ENCODE measurements at regions not wholly inside any gene's neighbourhood (a gene's known extent, or its start where the extent isn't known, plus 50 kb on each side); places are given as distances from the start of the nearest gene placed in this dataset.

- intact Hi-C loops (cut with DNase I) = no loop called here
These were observed 1314.0 kb downstream of the PCDH19 start for GRCh38 chrX:99095965-99096635.

GRCh38 chrX:99091459-99091858 lies 1318.6 kb downstream of the PCDH19 start:
- DNase-seq = no peak
- Histone ChIP-seq H3K4me3 (no peak overlapping the region), H3K9me3 (no peaks in the 10 kb centered on the region), H3K27me3 (no peaks in the 10 kb centered on the region), H3K27ac (no peak overlapping the region), H3K4me1 (ENCODE audit: insufficient read depth) (no peaks in the 10 kb centered on the region), H3K36me3 (no peaks in the 10 kb centered on the region)
- intact Hi-C loops (cut with DNase I) = no loop called here
- TF ChIP-seq CTCF (IDR thresholded peaks at IDR 0.05) (no peak), POLR2A (IDR thresholded peaks at IDR 0.05) (no peak), EP300 (IDR thresholded peaks at IDR 0.05) (no peak)
- 91 to 98% (median 93%) methylated on average over 1 of the region's 1 CpG for whole genome bisulfite sequencing, 3 donors

More at GRCh38 chrX:99095965-99096635, 1314.0 kb downstream of the PCDH19 start:
- WGBS, 3 donors = 46 to 57% (median 53%) methylated on average over 4 of the region's 4 CpGs
- H3K27me3 ChIP-seq = no peaks in the 10 kb centered on the region
- no peak for TF ChIP-seq CTCF (IDR thresholded peaks at IDR 0.05)
- TF ChIP-seq EP300 (IDR thresholded peaks at IDR 0.05) = no peak
- TF ChIP-seq POLR2A (IDR thresholded peaks at IDR 0.05) = no peak
- DNase-seq = no peak
- H3K36me3 ChIP-seq = no peaks in the 10 kb centered on the region
- no peak overlapping the region for H3K4me3 ChIP-seq
- no peak overlapping the region for H3K27ac ChIP-seq
- no peaks in the 10 kb centered on the region for H3K4me1 ChIP-seq (ENCODE audit: insufficient read depth)
- no peaks in the 10 kb centered on the region for H3K9me3 ChIP-seq

- H3K4me1 ChIP-seq (ENCODE audit: insufficient read depth) = no peaks in the 10 kb centered on the region
- no peak overlapping the region for H3K4me3 ChIP-seq
- TF ChIP-seq EP300 (IDR thresholded peaks at IDR 0.05) (no peak), CTCF (IDR thresholded peaks at IDR 0.05) (no peak), POLR2A (IDR thresholded peaks at IDR 0.05) (no peak)
- H3K36me3 ChIP-seq = no peaks in the 10 kb centered on the region
- intact Hi-C loops (cut with DNase I) = no loop called here
- no peaks in the 10 kb centered on the region for H3K9me3 ChIP-seq
- no peak overlapping the region for H3K27ac ChIP-seq
- no peak for DNase-seq
- 76 to 81% (median 77%) methylated on average over 4 of the region's 4 CpGs for WGBS, 3 donors
- H3K27me3 ChIP-seq = no peaks in the 10 kb centered on the region
These were observed 1331.8 kb downstream of the PCDH19 start for GRCh38 chrX:99078301-99078700.

GRCh38 chrX:99077099-99077498 lies 1333.0 kb downstream of the PCDH19 start:
- no peak overlapping the region for H3K4me3 ChIP-seq
- no peak overlapping the region for H3K27ac ChIP-seq
- no peak for TF ChIP-seq CTCF (IDR thresholded peaks at IDR 0.05)
- no peak for TF ChIP-seq POLR2A (IDR thresholded peaks at IDR 0.05)
- no peak for TF ChIP-seq EP300 (IDR thresholded peaks at IDR 0.05)
- no peak for DNase-seq
- no peaks in the 10 kb centered on the region for H3K27me3 ChIP-seq
- no peaks in the 10 kb centered on the region for H3K9me3 ChIP-seq
- H3K4me1 ChIP-seq (ENCODE audit: insufficient read depth) = no peaks in the 10 kb centered on the region
- no peaks in the 10 kb centered on the region for H3K36me3 ChIP-seq
- intact Hi-C loops (cut with DNase I) = no loop called here
- 77% methylated on average over 3 of the region's 3 CpGs for WGBS, 3 donors
